HL-60 (cell line): ENCODE measurements at regions not wholly inside any gene's neighbourhood (a gene's known extent, or its start where the extent isn't known, plus 50 kb on each side); places are given as distances from the start of the nearest gene placed in this dataset.
A peak's percentile ranks its signal among the peaks of the same experiment; 100 is the strongest.

Experiments used
- DNase-seq, 2 experiments: peaks; one replicate each; pipeline ENCODE4 v3.0.0-alpha.2; 2010 to 2020; ENCODE audit warnings: low read depth in 1 of 2, low spot score in 1 of 2
- H3K27ac ChIP-seq: fragments of 250-450 bp; sonication (Bioruptor Pico); replicated peaks from 2 replicates; pipeline ENCODE4 v1.5.1; 2020; ENCODE audit warnings: mild to moderate bottlenecking, moderate library complexity
- H3K27me3 ChIP-seq: fragments of 250-450 bp; sonication (Bioruptor Pico); 2 replicates; pipeline ENCODE4 v1.5.1; 2021; ENCODE audit warnings: mild to moderate bottlenecking, moderate library complexity; ENCODE audit not compliant: insufficient read depth, poor library complexity, severe bottlenecking
- H3K4me3 ChIP-seq: replicated peaks from 2 replicates; pipeline ENCODE4 v1.5.1; 2011; ENCODE audit warnings: mild to moderate bottlenecking, control low read depth, low read length; ENCODE audit not compliant: insufficient read depth
- CTCF ChIP-seq: IDR thresholded peaks from one replicate; pipeline ENCODE4 v1.5.1; 2011; ENCODE audit warnings: low read length, control low read depth, inconsistent platforms; ENCODE audit not compliant: insufficient read depth
- GABPA ChIP-seq: IDR thresholded peaks from 2 replicates; pipeline ENCODE4 v1.6.1; 2012; ENCODE audit warnings: low read depth
- POLR2AphosphoS5 ChIP-seq: IDR thresholded peaks from 2 replicates; pipeline ENCODE4 v1.6.1; 2012; ENCODE audit warnings: low read depth
- SPI1 ChIP-seq: IDR thresholded peaks from 2 replicates; pipeline ENCODE4 v1.6.1; 2012; ENCODE audit warnings: low read depth, mild to moderate bottlenecking, borderline replicate concordance
- TF ChIP-seq, protein P1 (sequence below): IDR thresholded peaks from 2 replicates; pipeline ENCODE4 v1.6.1; 2012; ENCODE audit warnings: low read depth; ENCODE audit not compliant: insufficient replicate concordance

DNA sequence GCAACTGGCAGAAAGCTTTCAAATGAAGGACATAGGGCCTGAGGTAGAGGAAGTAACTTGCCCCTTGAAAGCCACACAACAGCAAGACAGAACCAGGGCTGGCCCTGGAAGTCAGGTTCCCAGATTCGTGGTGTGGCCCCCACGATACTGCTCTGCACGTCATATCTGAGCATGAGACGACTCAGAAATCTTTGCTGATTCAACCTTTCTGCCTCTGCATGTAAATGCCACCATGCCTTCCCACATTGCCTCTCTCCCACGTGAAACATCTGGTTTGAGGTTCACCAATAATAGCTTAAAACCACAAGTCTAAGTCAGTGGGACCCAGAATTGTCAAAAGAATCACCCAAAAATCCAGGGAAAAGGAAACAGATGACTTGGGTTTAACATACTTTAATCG, 214.0 kb upstream of the TRIB2 start:
- peak; percentile 65; the same call in 1 of the 2 replicates for TF ChIP-seq POLR2AphosphoS5
- TF ChIP-seq CTCF, result no peak
- DNase-seq, result peak in 1 of 2 experiments; percentile 46
- H3K4me3 ChIP-seq, result no peak overlapping the region
- H3K27me3 ChIP-seq, result no peaks in the 10 kb centered on the region
- H3K27ac ChIP-seq, result no peak overlapping the region

GRCh38 chr2:12504443-12504842, 212.3 kb upstream of the TRIB2 start:
- TF ChIP-seq GABPA (no peak), POLR2AphosphoS5 (no peak), SPI1 (no peak), CTCF (no peak)
- TF ChIP-seq, protein P1, sequence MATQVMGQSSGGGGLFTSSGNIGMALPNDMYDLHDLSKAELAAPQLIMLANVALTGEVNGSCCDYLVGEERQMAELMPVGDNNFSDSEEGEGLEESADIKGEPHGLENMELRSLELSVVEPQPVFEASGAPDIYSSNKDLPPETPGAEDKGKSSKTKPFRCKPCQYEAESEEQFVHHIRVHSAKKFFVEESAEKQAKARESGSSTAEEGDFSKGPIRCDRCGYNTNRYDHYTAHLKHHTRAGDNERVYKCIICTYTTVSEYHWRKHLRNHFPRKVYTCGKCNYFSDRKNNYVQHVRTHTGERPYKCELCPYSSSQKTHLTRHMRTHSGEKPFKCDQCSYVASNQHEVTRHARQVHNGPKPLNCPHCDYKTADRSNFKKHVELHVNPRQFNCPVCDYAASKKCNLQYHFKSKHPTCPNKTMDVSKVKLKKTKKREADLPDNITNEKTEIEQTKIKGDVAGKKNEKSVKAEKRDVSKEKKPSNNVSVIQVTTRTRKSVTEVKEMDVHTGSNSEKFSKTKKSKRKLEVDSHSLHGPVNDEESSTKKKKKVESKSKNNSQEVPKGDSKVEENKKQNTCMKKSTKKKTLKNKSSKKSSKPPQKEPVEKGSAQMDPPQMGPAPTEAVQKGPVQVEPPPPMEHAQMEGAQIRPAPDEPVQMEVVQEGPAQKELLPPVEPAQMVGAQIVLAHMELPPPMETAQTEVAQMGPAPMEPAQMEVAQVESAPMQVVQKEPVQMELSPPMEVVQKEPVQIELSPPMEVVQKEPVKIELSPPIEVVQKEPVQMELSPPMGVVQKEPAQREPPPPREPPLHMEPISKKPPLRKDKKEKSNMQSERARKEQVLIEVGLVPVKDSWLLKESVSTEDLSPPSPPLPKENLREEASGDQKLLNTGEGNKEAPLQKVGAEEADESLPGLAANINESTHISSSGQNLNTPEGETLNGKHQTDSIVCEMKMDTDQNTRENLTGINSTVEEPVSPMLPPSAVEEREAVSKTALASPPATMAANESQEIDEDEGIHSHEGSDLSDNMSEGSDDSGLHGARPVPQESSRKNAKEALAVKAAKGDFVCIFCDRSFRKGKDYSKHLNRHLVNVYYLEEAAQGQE, result no peak
- DNase-seq, result no peak
- H3K27ac ChIP-seq, result no peak overlapping the region
- H3K4me3 ChIP-seq, result no peak overlapping the region
- H3K27me3 ChIP-seq, result no peaks in the 10 kb centered on the region

GRCh38 chr2:12506846-12507245, 209.9 kb upstream of the TRIB2 start:
- no peak for DNase-seq
- TF ChIP-seq CTCF, result no peak
- TF ChIP-seq POLR2AphosphoS5, result no peak
- H3K4me3 ChIP-seq, result no peak overlapping the region
- H3K27ac ChIP-seq, result no peak overlapping the region
- H3K27me3 ChIP-seq, result no peaks in the 10 kb centered on the region

DNA sequence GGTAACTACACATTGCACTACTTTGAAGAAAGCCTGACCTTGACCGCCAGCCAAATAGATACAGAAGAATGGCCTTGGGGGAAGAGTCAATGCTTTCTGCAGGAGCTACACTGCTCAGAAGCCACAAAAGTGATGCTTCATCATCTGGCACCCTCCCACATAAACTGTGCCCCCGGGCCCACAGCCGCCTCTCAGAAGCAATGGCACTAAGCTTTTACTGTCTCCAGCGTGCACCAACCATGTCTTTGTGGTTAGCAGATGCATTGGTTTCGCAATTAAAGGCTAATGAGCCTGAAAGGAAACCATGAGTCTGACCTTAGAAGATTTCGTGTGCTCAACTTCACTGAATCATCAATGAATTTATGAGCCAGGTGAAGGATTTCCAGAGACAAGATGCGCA, 209.4 kb upstream of the TRIB2 start:
- H3K27ac ChIP-seq, result no peak overlapping the region
- no peak for TF ChIP-seq GABPA
- TF ChIP-seq SPI1, result no peak
- TF ChIP-seq POLR2AphosphoS5, result peak; percentile 90
- H3K27me3 ChIP-seq, result no peaks in the 10 kb centered on the region
- H3K4me3 ChIP-seq, result no peak overlapping the region
- DNase-seq, result peak; percentile 94 to 95

GRCh38 chr2:12510070-12510469, 206.7 kb upstream of the TRIB2 start:
- Histone ChIP-seq H3K27me3 (no peaks in the 10 kb centered on the region), H3K4me3 (no peak overlapping the region), H3K27ac (no peak overlapping the region)
- TF ChIP-seq, protein P1, result no peak
- TF ChIP-seq POLR2AphosphoS5, result no peak
- TF ChIP-seq CTCF, result no peak
- no peak for TF ChIP-seq GABPA
- no peak for TF ChIP-seq SPI1
- DNase-seq, result no peak
